ENCODE measurements at regions not wholly inside any gene's neighbourhood (a gene's known extent, or its start where the extent isn't known, plus 50 kb on each side); places are given as distances from the start of the nearest gene placed in this dataset.

DNA sequence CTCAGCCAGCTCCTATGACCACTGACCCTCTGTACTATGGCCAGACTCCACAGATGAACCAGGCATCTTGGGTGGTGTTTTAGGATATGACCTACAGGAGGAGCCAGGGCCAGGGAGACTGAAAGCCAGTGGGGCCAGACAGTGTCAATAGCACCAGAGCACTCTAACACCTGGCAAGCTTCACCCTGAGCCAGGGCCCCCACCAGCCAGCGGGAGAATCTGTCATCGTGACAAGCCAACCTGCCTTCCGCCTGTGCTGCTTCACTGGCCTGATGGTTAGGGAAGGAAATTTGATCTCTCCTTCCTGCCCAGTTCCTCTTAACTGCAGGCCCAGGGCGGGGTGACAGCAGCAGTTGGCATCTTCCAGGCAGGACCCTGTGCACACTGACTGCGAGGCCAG, 222.4 kb downstream of the UQCRFS1 start:
- Histone ChIP-seq H3K4me1 (ENCODE audit: control insufficient read depth in 5 of 5, insufficient read depth in 5 of 5, low read length in 5 of 5) (peaks cover 0 to 2% (median 0%) of the 10 kb centered on the region in 5 donors), H3K9me3 (ENCODE audit: control insufficient read depth in 5 of 5, low read length in 5 of 5) (peaks cover 0 to 17% (median 11%) of the 10 kb centered on the region in 5 donors), H3K27ac (ENCODE audit: low read depth, low read length) (no peak overlapping the region), H3K36me3 (ENCODE audit: control insufficient read depth in 5 of 5, insufficient read depth in 5 of 5, low read length in 5 of 5) (no peaks in the 10 kb centered on the region), H3K27me3 (ENCODE audit: control insufficient read depth in 5 of 5, insufficient read depth in 4 of 5, low read length in 5 of 5) (no peaks in the 10 kb centered on the region), H3K4me3 (ENCODE audit: low read depth in 1 of 5, low read length in 5 of 5) (no peak overlapping the region), H3K9ac (ENCODE audit: low read length in 5 of 5) (no peak overlapping the region)

- no peak overlapping the region for H3K9ac ChIP-seq (ENCODE audit: low read length in 5 of 5)
- peaks cover 0 to 17% (median 11%) of the 10 kb centered on the region in 5 donors for H3K9me3 ChIP-seq (ENCODE audit: control insufficient read depth in 5 of 5, low read length in 5 of 5)
- H3K4me3 ChIP-seq (ENCODE audit: low read depth in 1 of 5, low read length in 5 of 5), result no peak overlapping the region
- no peaks in the 10 kb centered on the region for H3K36me3 ChIP-seq (ENCODE audit: control insufficient read depth in 5 of 5, insufficient read depth in 5 of 5, low read length in 5 of 5)
- H3K27ac ChIP-seq (ENCODE audit: low read depth, low read length), result no peak overlapping the region
- H3K4me1 ChIP-seq (ENCODE audit: control insufficient read depth in 5 of 5, insufficient read depth in 5 of 5, low read length in 5 of 5), result peaks cover 0 to 2% (median 0%) of the 10 kb centered on the region in 5 donors
- H3K27me3 ChIP-seq (ENCODE audit: control insufficient read depth in 5 of 5, insufficient read depth in 4 of 5, low read length in 5 of 5), result no peaks in the 10 kb centered on the region
Measured at GRCh38 chr19:28989739-28990138, 223.2 kb downstream of the UQCRFS1 start.

DNA sequence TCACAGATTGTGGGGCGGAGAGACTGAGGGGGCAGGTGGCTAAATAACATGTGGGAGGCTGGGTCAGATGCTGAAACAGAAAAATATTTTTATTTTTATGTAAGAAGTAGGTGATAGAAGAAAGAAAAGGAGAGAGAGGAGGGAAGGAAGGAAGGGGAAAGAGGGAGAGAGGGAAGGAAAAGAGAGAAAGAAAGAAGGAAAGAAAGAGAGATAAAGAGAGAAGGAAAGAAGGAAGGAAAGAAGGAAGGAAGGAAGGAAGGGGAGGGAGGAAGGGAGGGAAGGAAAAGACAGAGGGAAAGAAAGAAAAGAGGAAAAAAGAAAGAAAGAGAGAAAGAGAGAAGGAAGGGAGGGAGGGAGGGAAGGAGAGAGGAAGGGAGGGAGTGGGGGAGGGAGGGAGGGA, 224.9 kb downstream of the UQCRFS1 start:
- no peak overlapping the region for H3K4me3 ChIP-seq (ENCODE audit: low read depth in 1 of 5, low read length in 5 of 5)
- peaks cover 0 to 5% (median 4%) of the 10 kb centered on the region in 5 donors for H3K9me3 ChIP-seq (ENCODE audit: control insufficient read depth in 5 of 5, low read length in 5 of 5)
- H3K4me1 ChIP-seq (ENCODE audit: control insufficient read depth in 5 of 5, insufficient read depth in 5 of 5, low read length in 5 of 5), result peaks cover 0 to 2% (median 0%) of the 10 kb centered on the region in 5 donors
- H3K9ac ChIP-seq (ENCODE audit: low read length in 5 of 5), result no peak overlapping the region
- peaks cover 0 to 3% (median 0%) of the 10 kb centered on the region in 5 donors for H3K27me3 ChIP-seq (ENCODE audit: control insufficient read depth in 5 of 5, insufficient read depth in 4 of 5, low read length in 5 of 5)
- no peak overlapping the region for H3K27ac ChIP-seq (ENCODE audit: low read depth, low read length)
- no peaks in the 10 kb centered on the region for H3K36me3 ChIP-seq (ENCODE audit: control insufficient read depth in 5 of 5, insufficient read depth in 5 of 5, low read length in 5 of 5)

DNA sequence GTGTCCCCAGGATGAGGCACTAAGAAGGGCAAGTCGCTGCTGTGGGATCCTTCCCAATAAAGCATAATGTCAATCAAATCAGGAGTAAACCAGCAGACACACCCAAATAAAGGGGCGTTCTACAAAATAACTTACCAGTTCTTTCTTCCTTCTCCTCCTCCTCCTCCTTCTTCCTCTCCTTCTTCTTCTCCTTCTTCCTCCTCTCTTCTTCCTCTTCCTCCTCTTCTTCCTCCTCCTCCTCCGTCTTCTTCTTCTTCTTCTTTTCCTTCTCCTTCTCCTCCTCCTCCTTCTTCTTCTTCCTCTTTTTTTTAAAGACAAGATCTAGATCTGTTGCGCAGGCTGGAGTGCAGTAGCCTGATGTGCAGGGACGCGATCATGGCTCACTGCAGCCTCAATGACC, 225.8 kb downstream of the UQCRFS1 start:
- Histone ChIP-seq H3K9ac (ENCODE audit: low read length in 5 of 5) (no peak overlapping the region), H3K27ac (ENCODE audit: low read depth, low read length) (no peak overlapping the region), H3K9me3 (ENCODE audit: control insufficient read depth in 5 of 5, low read length in 5 of 5) (no peaks in the 10 kb centered on the region), H3K36me3 (ENCODE audit: control insufficient read depth in 5 of 5, insufficient read depth in 5 of 5, low read length in 5 of 5) (no peaks in the 10 kb centered on the region), H3K4me3 (ENCODE audit: low read depth in 1 of 5, low read length in 5 of 5) (no peak overlapping the region), H3K4me1 (ENCODE audit: control insufficient read depth in 5 of 5, insufficient read depth in 5 of 5, low read length in 5 of 5) (peaks cover 0 to 2% (median 0%) of the 10 kb centered on the region in 5 donors), H3K27me3 (ENCODE audit: control insufficient read depth in 5 of 5, insufficient read depth in 4 of 5, low read length in 5 of 5) (peaks cover 0 to 3% (median 0%) of the 10 kb centered on the region in 5 donors)

DNA sequence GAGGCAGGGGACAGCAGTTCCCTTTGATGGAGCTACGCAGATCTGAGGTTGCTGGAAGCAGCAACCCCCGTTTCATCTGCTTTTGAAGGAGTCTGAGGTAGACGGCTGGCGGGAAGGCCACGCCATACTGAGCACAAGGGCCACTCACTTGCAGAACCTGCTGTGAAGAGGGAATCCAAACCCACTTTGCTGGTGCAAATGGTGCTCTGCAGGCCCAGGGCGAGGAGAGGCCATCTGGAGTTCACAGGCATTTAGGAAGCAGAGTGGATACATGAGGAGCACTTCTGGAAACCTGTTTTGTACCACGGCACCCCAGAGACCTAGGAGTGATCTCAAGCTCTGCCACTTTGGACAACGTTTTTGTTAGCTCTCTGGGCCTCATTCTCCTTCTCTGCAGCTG, 227.8 kb downstream of the UQCRFS1 start:
- Histone ChIP-seq H3K9me3 (ENCODE audit: control insufficient read depth in 5 of 5, low read length in 5 of 5) (no peaks in the 10 kb centered on the region), H3K27me3 (ENCODE audit: control insufficient read depth in 5 of 5, insufficient read depth in 4 of 5, low read length in 5 of 5) (peaks cover 0 to 3% (median 0%) of the 10 kb centered on the region in 5 donors), H3K27ac (ENCODE audit: low read depth, low read length) (no peak overlapping the region), H3K4me1 (ENCODE audit: control insufficient read depth in 5 of 5, insufficient read depth in 5 of 5, low read length in 5 of 5) (peaks cover 0 to 2% (median 0%) of the 10 kb centered on the region in 5 donors), H3K9ac (ENCODE audit: low read length in 5 of 5) (no peak overlapping the region), H3K36me3 (ENCODE audit: control insufficient read depth in 5 of 5, insufficient read depth in 5 of 5, low read length in 5 of 5) (no peaks in the 10 kb centered on the region), H3K4me3 (ENCODE audit: low read depth in 1 of 5, low read length in 5 of 5) (no peak overlapping the region)

DNA sequence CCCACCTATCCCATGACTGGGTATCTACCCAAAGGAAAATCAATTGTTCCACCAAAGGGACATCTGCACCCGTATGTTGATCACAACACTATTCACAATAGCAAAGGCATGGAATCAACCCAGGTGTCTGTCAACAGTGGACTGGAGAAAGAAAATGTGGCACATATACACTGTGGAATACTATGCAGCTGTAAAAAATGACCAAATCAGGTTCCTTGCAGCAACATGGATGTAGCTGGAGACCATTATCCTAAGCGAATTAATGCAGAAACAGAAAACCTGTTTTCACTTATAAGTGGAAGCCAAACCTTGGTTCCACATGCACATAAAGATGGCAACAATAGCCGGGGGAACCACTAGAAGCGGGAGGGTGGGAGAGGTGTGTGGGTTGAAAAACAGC, 228.6 kb downstream of the UQCRFS1 start:
- Histone ChIP-seq H3K27ac (ENCODE audit: low read depth, low read length) (no peak overlapping the region), H3K27me3 (ENCODE audit: control insufficient read depth in 5 of 5, insufficient read depth in 4 of 5, low read length in 5 of 5) (peaks cover 0 to 3% (median 0%) of the 10 kb centered on the region in 5 donors), H3K36me3 (ENCODE audit: control insufficient read depth in 5 of 5, insufficient read depth in 5 of 5, low read length in 5 of 5) (no peaks in the 10 kb centered on the region), H3K9ac (ENCODE audit: low read length in 5 of 5) (no peak overlapping the region), H3K4me1 (ENCODE audit: control insufficient read depth in 5 of 5, insufficient read depth in 5 of 5, low read length in 5 of 5) (peaks cover 0 to 7% (median 0%) of the 10 kb centered on the region in 5 donors), H3K9me3 (ENCODE audit: control insufficient read depth in 5 of 5, low read length in 5 of 5) (no peaks in the 10 kb centered on the region), H3K4me3 (ENCODE audit: low read depth in 1 of 5, low read length in 5 of 5) (no peak overlapping the region)

GRCh38 chr19:28983430-28983829, 229.5 kb downstream of the UQCRFS1 start:
- no peak overlapping the region for H3K9ac ChIP-seq (ENCODE audit: low read length in 5 of 5)

DNA sequence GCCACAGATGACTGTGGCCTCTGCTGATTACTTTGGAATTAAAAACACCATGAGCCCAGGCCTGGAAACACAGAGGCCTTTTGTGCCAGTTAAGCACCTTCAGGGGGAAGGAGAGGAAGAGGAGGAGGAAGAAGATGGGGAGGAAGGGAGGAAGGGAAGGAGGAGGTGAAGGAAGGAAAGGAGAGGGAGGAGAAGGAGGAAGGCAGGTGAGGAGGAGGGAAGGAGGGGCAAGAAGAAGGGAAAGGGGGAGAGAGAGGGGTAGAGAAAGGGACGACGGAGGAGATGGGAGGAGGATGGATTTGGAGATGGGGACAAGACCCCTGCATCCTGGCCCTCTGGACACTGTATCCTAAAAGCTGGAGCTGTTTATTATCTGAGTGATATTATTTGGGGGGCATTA, 231.0 kb downstream of the UQCRFS1 start:
- Histone ChIP-seq H3K27ac (ENCODE audit: low read depth, low read length) (no peak overlapping the region), H3K36me3 (ENCODE audit: control insufficient read depth in 5 of 5, insufficient read depth in 5 of 5, low read length in 5 of 5) (no peaks in the 10 kb centered on the region), H3K4me3 (ENCODE audit: low read depth in 1 of 5, low read length in 5 of 5) (no peak overlapping the region), H3K27me3 (ENCODE audit: control insufficient read depth in 5 of 5, insufficient read depth in 4 of 5, low read length in 5 of 5) (peaks cover 0 to 3% (median 0%) of the 10 kb centered on the region in 5 donors), H3K9ac (ENCODE audit: low read length in 5 of 5) (no peak overlapping the region), H3K4me1 (ENCODE audit: control insufficient read depth in 5 of 5, insufficient read depth in 5 of 5, low read length in 5 of 5) (peaks cover 0 to 11% (median 0%) of the 10 kb centered on the region in 5 donors), H3K9me3 (ENCODE audit: control insufficient read depth in 5 of 5, low read length in 5 of 5) (no peaks in the 10 kb centered on the region)

More at GRCh38 chr19:28983430-28983829, 229.5 kb downstream of the UQCRFS1 start:
- H3K27me3 ChIP-seq (ENCODE audit: control insufficient read depth in 5 of 5, insufficient read depth in 4 of 5, low read length in 5 of 5), result peaks cover 0 to 3% (median 0%) of the 10 kb centered on the region in 5 donors
- no peak overlapping the region for H3K27ac ChIP-seq (ENCODE audit: low read depth, low read length)
- H3K4me3 ChIP-seq (ENCODE audit: low read depth in 1 of 5, low read length in 5 of 5), result no peak overlapping the region
- H3K36me3 ChIP-seq (ENCODE audit: control insufficient read depth in 5 of 5, insufficient read depth in 5 of 5, low read length in 5 of 5), result no peaks in the 10 kb centered on the region
- peaks cover 0 to 11% (median 0%) of the 10 kb centered on the region in 5 donors for H3K4me1 ChIP-seq (ENCODE audit: control insufficient read depth in 5 of 5, insufficient read depth in 5 of 5, low read length in 5 of 5)
- no peaks in the 10 kb centered on the region for H3K9me3 ChIP-seq (ENCODE audit: control insufficient read depth in 5 of 5, low read length in 5 of 5)

DNA sequence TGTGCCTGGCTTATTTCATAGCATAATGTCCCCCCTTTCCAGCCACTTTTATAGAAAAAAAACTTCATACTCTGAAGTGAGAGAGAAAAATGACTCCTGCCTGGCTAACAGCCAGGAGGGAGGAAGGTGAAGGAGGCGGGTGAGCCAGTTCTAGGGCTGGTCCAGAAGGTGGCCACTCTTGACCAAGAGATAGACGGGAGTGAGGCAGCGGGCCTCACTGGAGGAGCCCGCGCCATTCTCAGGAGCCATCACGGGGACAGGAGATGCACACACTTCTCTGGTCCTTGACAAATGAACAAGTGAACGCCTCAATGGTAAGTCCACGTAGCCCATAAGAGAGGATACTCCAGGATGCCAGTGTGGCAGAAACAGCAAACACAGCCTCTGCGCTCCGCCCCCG, 231.4 kb downstream of the UQCRFS1 start:
- H3K9me3 ChIP-seq (ENCODE audit: control insufficient read depth in 5 of 5, low read length in 5 of 5), result no peaks in the 10 kb centered on the region
- no peak overlapping the region for H3K27ac ChIP-seq (ENCODE audit: low read depth, low read length)
- H3K27me3 ChIP-seq (ENCODE audit: control insufficient read depth in 5 of 5, insufficient read depth in 4 of 5, low read length in 5 of 5), result peaks cover 0 to 3% (median 0%) of the 10 kb centered on the region in 5 donors

DNA sequence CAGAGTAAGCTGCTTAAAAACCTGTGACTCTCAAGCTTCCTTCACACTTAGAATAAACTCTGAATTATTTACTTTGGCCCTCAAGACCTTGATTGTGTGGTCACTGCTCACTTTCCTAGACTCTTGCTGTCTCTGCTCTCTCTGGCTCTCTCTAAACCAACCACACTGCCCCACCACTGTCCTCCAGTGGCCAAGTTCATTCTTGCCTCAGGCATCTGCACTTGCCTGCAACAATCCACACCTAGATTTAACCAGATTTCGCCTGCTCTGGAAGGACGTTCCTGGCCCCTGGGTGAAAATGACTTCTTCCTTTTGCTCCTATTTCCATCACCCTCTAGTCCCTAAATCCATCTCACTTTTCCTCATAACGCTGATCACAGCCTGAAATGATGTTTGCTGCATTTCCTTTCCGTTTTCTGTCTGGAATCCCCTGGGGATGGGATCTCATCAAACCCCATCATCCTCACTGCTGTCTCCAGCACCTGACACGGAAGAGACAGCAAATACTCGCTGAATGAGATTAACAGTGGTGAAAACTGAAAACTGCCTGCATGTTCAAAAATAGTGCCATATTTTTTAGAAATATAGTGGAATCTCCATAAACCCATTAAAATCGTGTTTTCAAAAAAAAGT, 232.6 kb downstream of the UQCRFS1 start:
- H3K4me1 ChIP-seq (ENCODE audit: control insufficient read depth in 5 of 5, insufficient read depth in 5 of 5, low read length in 5 of 5), result peaks cover 0 to 11% (median 0%) of the 10 kb centered on the region in 5 donors

More for the DNA sequence above, 231.4 kb downstream of the UQCRFS1 start:
- Histone ChIP-seq H3K9ac (ENCODE audit: low read length in 5 of 5) (no peak overlapping the region), H3K4me1 (ENCODE audit: control insufficient read depth in 5 of 5, insufficient read depth in 5 of 5, low read length in 5 of 5) (peaks cover 0 to 11% (median 0%) of the 10 kb centered on the region in 5 donors), H3K36me3 (ENCODE audit: control insufficient read depth in 5 of 5, insufficient read depth in 5 of 5, low read length in 5 of 5) (no peaks in the 10 kb centered on the region), H3K4me3 (ENCODE audit: low read depth in 1 of 5, low read length in 5 of 5) (no peak overlapping the region)

More for the DNA sequence above, 232.6 kb downstream of the UQCRFS1 start:
- Histone ChIP-seq H3K9ac (ENCODE audit: low read length in 5 of 5) (no peak overlapping the region), H3K36me3 (ENCODE audit: control insufficient read depth in 5 of 5, insufficient read depth in 5 of 5, low read length in 5 of 5) (no peaks in the 10 kb centered on the region), H3K27ac (ENCODE audit: low read depth, low read length) (no peak overlapping the region), H3K27me3 (ENCODE audit: control insufficient read depth in 5 of 5, insufficient read depth in 4 of 5, low read length in 5 of 5) (peaks cover 0 to 3% (median 0%) of the 10 kb centered on the region in 5 donors), H3K4me3 (ENCODE audit: low read depth in 1 of 5, low read length in 5 of 5) (no peak overlapping the region), H3K9me3 (ENCODE audit: control insufficient read depth in 5 of 5, low read length in 5 of 5) (no peaks in the 10 kb centered on the region)
